Mesenchymal stem cell (in vitro differentiated cells and primary cell): ENCODE measurements at regions not wholly inside any gene's neighbourhood (a gene's known extent, or its start where the extent isn't known, plus 50 kb on each side); places are given as distances from the start of the nearest gene placed in this dataset.

Experiments used
- DNase-seq: peaks from one replicate; pipeline ENCODE4 v3.0.0-alpha.2; 2013
- H2AFZ ChIP-seq: one replicate; pipeline ENCODE4 v1.6.1; 2013; ENCODE audit warnings: low read depth, mild to moderate bottlenecking, control low read depth, inconsistent platforms, low read length, moderate library complexity
- H2AK5ac ChIP-seq: 2 replicates; pipeline ENCODE4 v1.6.1; 2013; ENCODE audit warnings: low read length, moderate library complexity, mild to moderate bottlenecking, inconsistent platforms; ENCODE audit not compliant: severe bottlenecking
- H2BK120ac ChIP-seq: one replicate; pipeline ENCODE4 v1.6.1; 2013; ENCODE audit warnings: low read depth, mild to moderate bottlenecking, inconsistent platforms, low read length, moderate library complexity
- H2BK12ac ChIP-seq, 2 experiments: one replicate each; pipeline ENCODE4 v1.6.1; 2013; ENCODE audit warnings: inconsistent platforms in 2 of 2, low read length in 2 of 2, mild to moderate bottlenecking in 2 of 2, moderate library complexity in 2 of 2, control low read depth in 1 of 2
- H2BK15ac ChIP-seq: one replicate; pipeline ENCODE4 v1.6.1; 2013; ENCODE audit warnings: mild to moderate bottlenecking, low read depth, inconsistent platforms; ENCODE audit not compliant: poor library complexity, severe bottlenecking
- H2BK5ac ChIP-seq: 2 replicates; pipeline ENCODE4 v1.6.1; 2013; ENCODE audit warnings: low read depth, mild to moderate bottlenecking, low read length, control low read depth, inconsistent platforms; ENCODE audit not compliant: poor library complexity, severe bottlenecking
- H3K14ac ChIP-seq, 2 experiments: one replicate each; pipeline ENCODE4 v1.6.1; 2013; ENCODE audit warnings: inconsistent platforms in 2 of 2, low read length in 2 of 2, control low read depth in 1 of 2, mild to moderate bottlenecking in 1 of 2, moderate library complexity in 1 of 2
- H3K18ac ChIP-seq, 2 experiments: one replicate each; pipeline ENCODE4 v1.6.1; 2013; ENCODE audit warnings: inconsistent platforms in 2 of 2, low read length in 2 of 2, control low read depth in 1 of 2, low read depth in 1 of 2, mild to moderate bottlenecking in 1 of 2
- H3K23ac ChIP-seq, 2 experiments: one replicate each; pipeline ENCODE4 v1.6.1; 2013; ENCODE audit warnings: inconsistent platforms in 2 of 2, low read length in 2 of 2, mild to moderate bottlenecking in 2 of 2, moderate library complexity in 2 of 2, control low read depth in 1 of 2
- H3K27ac ChIP-seq: 2 replicates; pipeline ENCODE4 v1.5.1; 2013; ENCODE audit warnings: mild to moderate bottlenecking, moderate library complexity, low read length, control low read depth, inconsistent platforms; ENCODE audit not compliant: poor library complexity, severe bottlenecking
- H3K27me3 ChIP-seq, 2 experiments: 2 replicates each; pipeline versions ENCODE4 v1.6.1 to v1.7.0; 2013; ENCODE audit warnings: low read length in 2 of 2, mild to moderate bottlenecking in 2 of 2, moderate library complexity in 2 of 2, control low read depth in 1 of 2, inconsistent platforms in 1 of 2; ENCODE audit not compliant: control insufficient read depth in 1 of 2, insufficient read depth in 1 of 2
- H3K36me3 ChIP-seq, 2 experiments: 2 replicates each; pipeline versions ENCODE4 v1.6.1 to v1.7.0; 2013; ENCODE audit warnings: low read length in 2 of 2, control low read depth in 1 of 2, inconsistent platforms in 1 of 2, low read depth in 1 of 2, mild to moderate bottlenecking in 1 of 2; ENCODE audit not compliant: insufficient read depth in 2 of 2, control insufficient read depth in 1 of 2
- H3K4ac ChIP-seq, 2 experiments: one replicate each; pipeline ENCODE4 v1.6.1; 2013; ENCODE audit warnings: inconsistent platforms in 2 of 2, low read length in 2 of 2, mild to moderate bottlenecking in 2 of 2, moderate library complexity in 2 of 2, control low read depth in 1 of 2, low read depth in 1 of 2
- H3K4me1 ChIP-seq: 2 replicates; pipeline ENCODE4 v1.6.1; 2013; ENCODE audit warnings: low read depth, low read length, control low read depth; ENCODE audit not compliant: control insufficient read depth, insufficient read depth
- H3K4me2 ChIP-seq: 2 replicates; pipeline ENCODE4 v1.6.1; 2013; ENCODE audit warnings: low read length, mild to moderate bottlenecking, inconsistent platforms; ENCODE audit not compliant: poor library complexity, severe bottlenecking
- H3K4me3 ChIP-seq, 2 experiments: 2 replicates each; pipeline versions ENCODE4 v1.5.1 to v1.7.0; 2013; ENCODE audit warnings: low read length in 2 of 2, mild to moderate bottlenecking in 2 of 2, control low read depth in 1 of 2, low read depth in 1 of 2; ENCODE audit not compliant: insufficient read depth in 1 of 2
- H3K79me1 ChIP-seq: replicated peaks from 2 replicates; pipeline ENCODE4 v1.6.1; 2013; ENCODE audit warnings: mild to moderate bottlenecking, control low read depth, low read length, inconsistent platforms; ENCODE audit not compliant: poor library complexity, severe bottlenecking
- H3K9ac ChIP-seq: 2 replicates; pipeline ENCODE4 v1.7.0; 2013; ENCODE audit warnings: mild to moderate bottlenecking, low read length, moderate library complexity
- H3K9me3 ChIP-seq: 2 replicates; pipeline ENCODE4 v1.7.0; 2013; ENCODE audit warnings: mild to moderate bottlenecking, low read length; ENCODE audit not compliant: control insufficient read depth
- H4K8ac ChIP-seq: one replicate; pipeline ENCODE4 v1.6.1; 2013; ENCODE audit warnings: inconsistent platforms, mild to moderate bottlenecking, low read length, moderate library complexity
- H4K91ac ChIP-seq: one replicate; pipeline ENCODE4 v1.6.1; 2013; ENCODE audit warnings: mild to moderate bottlenecking, low read length, inconsistent platforms
- WGBS: methylation state at CpG from one replicate; pipeline ENCODE4 v1.1.7; 2013; ENCODE audit warnings: mixed read lengths; 5-methylcytosine and 5-hydroxymethylcytosine counted together

DNA sequence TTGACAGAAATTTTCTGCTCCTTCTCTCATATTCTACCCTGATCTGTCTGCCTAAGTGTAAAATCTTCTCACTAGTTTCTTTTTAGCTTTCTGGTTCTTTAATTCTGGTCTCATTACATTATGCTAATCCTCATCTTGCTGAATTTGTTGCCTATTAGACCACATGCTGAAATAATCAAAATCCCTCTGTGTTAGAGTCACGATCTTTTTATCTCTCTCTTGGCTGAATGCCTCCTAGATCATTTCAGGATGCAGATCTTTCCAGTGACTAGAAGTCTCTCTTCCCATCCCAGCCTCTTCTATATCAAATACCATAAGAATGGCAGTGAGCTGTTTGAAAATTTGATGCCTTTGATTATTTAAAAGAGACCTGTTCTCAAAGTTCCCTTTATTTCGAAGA is 661.9 kb downstream of the SORCS1 start:
- Histone ChIP-seq H2BK5ac (no peak overlapping the region), H3K9me3 (no peaks in the 10 kb centered on the region)
- 67% methylated on average over 2 of the region's 2 CpGs for WGBS

GRCh38 chr10:106500925-106501525 is 663.5 kb downstream of the SORCS1 start:
- Histone ChIP-seq H2BK5ac (no peak overlapping the region), H4K8ac (no peak overlapping the region), H3K18ac (no peak overlapping the region), H3K9me3 (no peaks in the 10 kb centered on the region), H3K4me3 (no peak overlapping the region), H3K4ac (no peak overlapping the region), H3K27ac (no peak overlapping the region), H3K23ac (no peak overlapping the region), H2AFZ (no peak overlapping the region), H3K4me2 (no peak overlapping the region), H2BK120ac (no peak overlapping the region), H3K4me1 (no peaks in the 10 kb centered on the region), H3K79me1 (no peaks in the 10 kb centered on the region), H2AK5ac (no peak overlapping the region), H3K9ac (no peak overlapping the region), H2BK15ac (no peak overlapping the region), H3K36me3 (no peaks in the 10 kb centered on the region), H2BK12ac (no peak overlapping the region), H4K91ac (no peak overlapping the region), H3K14ac (no peak overlapping the region), H3K27me3 (no peaks in the 10 kb centered on the region)
- DNase-seq: no peak

More for the DNA sequence above, 661.9 kb downstream of the SORCS1 start:
- no peaks in the 10 kb centered on the region for H3K79me1 ChIP-seq
- no peak overlapping the region for H4K91ac ChIP-seq
- H3K4ac ChIP-seq: no peak overlapping the region
- no peak overlapping the region for H4K8ac ChIP-seq
- H3K4me2 ChIP-seq: no peak overlapping the region
- H3K9ac ChIP-seq: no peak overlapping the region
- no peak overlapping the region for H2BK12ac ChIP-seq
- no peak overlapping the region for H3K23ac ChIP-seq
- H3K14ac ChIP-seq: no peak overlapping the region
- no peak overlapping the region for H3K4me3 ChIP-seq
- no peaks in the 10 kb centered on the region for H3K4me1 ChIP-seq
- no peaks in the 10 kb centered on the region for H3K27me3 ChIP-seq
- no peak overlapping the region for H3K18ac ChIP-seq
- no peaks in the 10 kb centered on the region for H3K36me3 ChIP-seq
- no peak overlapping the region for H3K27ac ChIP-seq
- H2AFZ ChIP-seq: no peak overlapping the region
- H2BK15ac ChIP-seq: no peak overlapping the region
- no peak overlapping the region for H2AK5ac ChIP-seq
- H2BK120ac ChIP-seq: no peak overlapping the region
- DNase-seq: no peak

DNA sequence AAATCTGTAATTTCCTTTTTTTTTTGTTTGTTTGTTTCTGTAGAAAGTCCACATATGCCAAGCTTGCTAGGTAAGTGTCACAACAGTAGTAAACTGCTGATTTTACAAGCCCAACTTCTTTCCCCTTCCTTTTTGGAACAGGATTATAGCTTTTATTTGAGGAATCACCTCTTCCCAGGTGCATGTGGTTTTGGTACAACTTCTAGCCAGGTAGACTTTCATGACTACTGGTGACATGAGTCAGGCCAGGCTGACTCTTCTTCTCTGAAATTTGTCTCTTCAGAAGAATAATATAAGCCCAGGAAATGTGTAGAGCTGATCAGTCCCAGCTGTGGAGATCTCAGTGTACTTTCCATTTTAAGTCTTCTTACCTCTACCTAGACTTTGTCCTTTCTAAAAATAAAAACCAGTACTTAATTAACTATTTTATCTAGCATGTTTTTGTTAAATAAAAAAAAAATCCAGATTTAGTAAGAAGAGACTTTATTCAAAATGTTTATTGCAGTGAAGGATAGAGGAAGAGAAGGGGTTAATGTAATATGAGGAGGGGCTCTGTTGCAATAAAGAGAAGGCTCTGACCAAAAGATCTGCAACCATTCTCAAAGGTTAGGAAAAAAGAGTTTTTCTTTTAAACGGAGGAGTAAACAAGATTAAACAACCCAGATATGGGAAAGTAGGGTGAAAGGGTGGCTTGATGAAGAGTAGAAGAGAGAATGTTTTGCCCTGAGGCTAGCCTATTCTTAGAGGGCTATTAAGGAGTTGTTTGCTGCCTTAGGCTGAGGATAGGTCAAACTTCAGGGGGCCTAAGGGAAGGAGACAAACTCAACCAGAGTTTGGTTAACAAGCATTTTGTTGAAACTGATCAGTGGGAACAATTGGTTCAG is 664.2 kb downstream of the SORCS1 start:
- 27% methylated on average over 1 of the region's 1 CpG for WGBS
- Histone ChIP-seq H3K36me3 (no peaks in the 10 kb centered on the region), H3K4me1 (no peaks in the 10 kb centered on the region), H3K79me1 (no peaks in the 10 kb centered on the region), H3K18ac (no peak overlapping the region), H2AK5ac (no peak overlapping the region), H3K4me3 (no peak overlapping the region), H4K91ac (no peak overlapping the region), H2BK5ac (no peak overlapping the region), H3K14ac (no peak overlapping the region), H4K8ac (no peak overlapping the region), H2AFZ (no peak overlapping the region), H3K23ac (no peak overlapping the region), H2BK15ac (no peak overlapping the region), H3K9me3 (no peaks in the 10 kb centered on the region), H3K27ac (no peak overlapping the region), H3K4ac (no peak overlapping the region), H3K27me3 (no peaks in the 10 kb centered on the region), H3K9ac (no peak overlapping the region), H2BK120ac (no peak overlapping the region), H3K4me2 (no peak overlapping the region), H2BK12ac (no peak overlapping the region)
- no peak for DNase-seq

- Histone ChIP-seq H3K4me3 (no peak overlapping the region), H3K4me1 (no peaks in the 10 kb centered on the region), H2BK5ac (no peak overlapping the region), H3K9ac (no peak overlapping the region), H3K9me3 (no peaks in the 10 kb centered on the region), H3K18ac (no peak overlapping the region), H3K4me2 (no peak overlapping the region), H3K27ac (no peak overlapping the region), H2BK12ac (no peak overlapping the region), H3K79me1 (no peaks in the 10 kb centered on the region), H2AK5ac (no peak overlapping the region), H4K8ac (no peak overlapping the region), H3K23ac (no peak overlapping the region), H3K4ac (no peak overlapping the region), H2BK120ac (no peak overlapping the region), H3K36me3 (no peaks in the 10 kb centered on the region), H3K27me3 (no peaks in the 10 kb centered on the region), H3K14ac (no peak overlapping the region), H4K91ac (no peak overlapping the region), H2AFZ (no peak overlapping the region), H2BK15ac (no peak overlapping the region)
- 62% methylated on average over 2 of the region's 2 CpGs for WGBS
- DNase-seq: no peak
Observed at GRCh38 chr10:106499448-106499847, 665.1 kb downstream of the SORCS1 start.
